Panc1 (cell line): ENCODE measurements at regions not wholly inside any gene's neighbourhood (a gene's known extent, or its start where the extent isn't known, plus 50 kb on each side); places are given as distances from the start of the nearest gene placed in this dataset.

Experiments used
- ATAC-seq: fragments of 200-7000 bp; cut with Tn5 transposase; 2 replicates; pipeline ENCODE4 v1.9.1; 2020; ENCODE audit warnings: mild to moderate bottlenecking, moderate library complexity
- BruUV-seq: library from RNA; stranded (reverse); fragments of 400-500 nt; replicated peaks from 2 replicates; lab custom pipeline; 2021; lab: Mats Ljungman, UMichigan
- CTCF ChIA-PET: fragments of 300-600 bp; sonication (Branson Sonifier 250); formaldehyde crosslinking; loops from one replicate; lab custom pipeline; 2022; ENCODE audit warnings: antibody characterized with exemption; lab: Charles Lee
- POLR2A ChIA-PET: fragments of 300-600 bp; sonication (Branson Sonifier 250); formaldehyde crosslinking; loops from one replicate; lab custom pipeline; 2022; ENCODE audit warnings: antibody characterized with exemption; lab: Charles Lee
- DNase-seq: peaks from one replicate; pipeline ENCODE4 v3.0.0-alpha.2; 2010; ENCODE audit warnings: low read depth, low spot score
- H3K27ac ChIP-seq: 2 replicates; pipeline ENCODE4 v1.5.1; 2011; ENCODE audit warnings: mild to moderate bottlenecking, low read length, inconsistent platforms
- H3K27me3 ChIP-seq: fragments of 200-500 bp; sonication (Bioruptor generic); 2 replicates; pipeline ENCODE4 v1.6.0; 2014; ENCODE audit warnings: low read length, inconsistent platforms; ENCODE audit not compliant: control insufficient read depth, insufficient read depth
- H3K36me3 ChIP-seq: fragments of 200-500 bp; sonication (Bioruptor generic); 2 replicates; pipeline ENCODE4 v1.5.1; 2014; ENCODE audit warnings: inconsistent platforms, mild to moderate bottlenecking, low read length, moderate library complexity; ENCODE audit not compliant: control insufficient read depth, insufficient read depth
- H3K4me1 ChIP-seq: 2 replicates; pipeline ENCODE4 v1.5.1; 2011; ENCODE audit warnings: inconsistent platforms, mild to moderate bottlenecking, low read length, moderate library complexity; ENCODE audit not compliant: control insufficient read depth, insufficient read depth
- H3K4me3 ChIP-seq, 2 experiments: 2 replicates each; pipeline ENCODE4 v1.5.1; 2011 to 2012; ENCODE audit warnings: low read depth in 2 of 2, low read length in 2 of 2, mild to moderate bottlenecking in 2 of 2, inconsistent platforms in 1 of 2, moderate library complexity in 1 of 2
- H3K9me3 ChIP-seq: fragments of 200-500 bp; sonication (Bioruptor generic); 2 replicates; pipeline ENCODE4 v1.5.1; 2014; ENCODE audit warnings: low read depth, mild to moderate bottlenecking, inconsistent platforms, low read length, moderate library complexity; ENCODE audit not compliant: control insufficient read depth, insufficient read depth
- CTCF ChIP-seq: fragments of 450-650 bp; IDR thresholded peaks from 2 replicates; pipeline ENCODE4 v1.5.1; 2017; ENCODE audit warnings: mild to moderate bottlenecking
- POLR2AphosphoS5 ChIP-seq: IDR thresholded peaks from 2 replicates; pipeline ENCODE4 v1.6.1; 2012; ENCODE audit warnings: mild to moderate bottlenecking, low read depth, low read length, moderate library complexity
- SIN3A ChIP-seq: IDR thresholded peaks from 2 replicates; pipeline ENCODE4 v1.6.1; 2012; ENCODE audit warnings: low read depth, mild to moderate bottlenecking, low read length, moderate library complexity, borderline replicate concordance; ENCODE audit not compliant: insufficient read depth
- in situ Hi-C: cut with HindIII; loops from 2 replicates; pipeline ENCODE4 v1.10.0; 2016; ENCODE audit warnings: low sequenced_read_pairs, low pct_unique_long_range_greater_than_20kb
- intact Hi-C: fragments of 100-400 bp; cut with micrococcal nuclease; formaldehyde crosslinking; loops from one replicate; pipeline ENCODE4 v1.10.0; 2022; ENCODE audit not compliant: unreplicated experiment
- TF ChIP-seq, protein P1 (sequence below), 2 experiments: IDR thresholded peaks; 2 replicates each; pipeline ENCODE4 v1.6.1; 2011 to 2012; ENCODE audit warnings: low read depth in 2 of 2, control low read depth in 1 of 2, low read length in 1 of 2, mild to moderate bottlenecking in 1 of 2, moderate library complexity in 1 of 2; ENCODE audit not compliant: insufficient read depth in 1 of 2

- no peak for ATAC-seq
- in situ Hi-C loops = no loop called here
These were observed 179.5 kb upstream of the SLC35G4 start for GRCh38 chr18:11429876-11430275.

GRCh38 chr18:11425211-11425610 lies 184.2 kb upstream of the SLC35G4 start:
- in situ Hi-C loops (no loop called here), intact Hi-C loops (no loop called here)
- ChIA-PET CTCF (no interaction called here), POLR2A (no interaction called here)
- no peak for ATAC-seq
- Histone ChIP-seq H3K9me3 (no peaks in the 10 kb centered on the region), H3K4me1 (no peaks in the 10 kb centered on the region), H3K27ac (no peak overlapping the region), H3K27me3 (no peaks in the 10 kb centered on the region), H3K4me3 (no peak overlapping the region), H3K36me3 (no peaks in the 10 kb centered on the region; the same call in 1 of the 2 replicates)
- no TSS peak for BruUV-seq
- TF ChIP-seq, protein P1, sequence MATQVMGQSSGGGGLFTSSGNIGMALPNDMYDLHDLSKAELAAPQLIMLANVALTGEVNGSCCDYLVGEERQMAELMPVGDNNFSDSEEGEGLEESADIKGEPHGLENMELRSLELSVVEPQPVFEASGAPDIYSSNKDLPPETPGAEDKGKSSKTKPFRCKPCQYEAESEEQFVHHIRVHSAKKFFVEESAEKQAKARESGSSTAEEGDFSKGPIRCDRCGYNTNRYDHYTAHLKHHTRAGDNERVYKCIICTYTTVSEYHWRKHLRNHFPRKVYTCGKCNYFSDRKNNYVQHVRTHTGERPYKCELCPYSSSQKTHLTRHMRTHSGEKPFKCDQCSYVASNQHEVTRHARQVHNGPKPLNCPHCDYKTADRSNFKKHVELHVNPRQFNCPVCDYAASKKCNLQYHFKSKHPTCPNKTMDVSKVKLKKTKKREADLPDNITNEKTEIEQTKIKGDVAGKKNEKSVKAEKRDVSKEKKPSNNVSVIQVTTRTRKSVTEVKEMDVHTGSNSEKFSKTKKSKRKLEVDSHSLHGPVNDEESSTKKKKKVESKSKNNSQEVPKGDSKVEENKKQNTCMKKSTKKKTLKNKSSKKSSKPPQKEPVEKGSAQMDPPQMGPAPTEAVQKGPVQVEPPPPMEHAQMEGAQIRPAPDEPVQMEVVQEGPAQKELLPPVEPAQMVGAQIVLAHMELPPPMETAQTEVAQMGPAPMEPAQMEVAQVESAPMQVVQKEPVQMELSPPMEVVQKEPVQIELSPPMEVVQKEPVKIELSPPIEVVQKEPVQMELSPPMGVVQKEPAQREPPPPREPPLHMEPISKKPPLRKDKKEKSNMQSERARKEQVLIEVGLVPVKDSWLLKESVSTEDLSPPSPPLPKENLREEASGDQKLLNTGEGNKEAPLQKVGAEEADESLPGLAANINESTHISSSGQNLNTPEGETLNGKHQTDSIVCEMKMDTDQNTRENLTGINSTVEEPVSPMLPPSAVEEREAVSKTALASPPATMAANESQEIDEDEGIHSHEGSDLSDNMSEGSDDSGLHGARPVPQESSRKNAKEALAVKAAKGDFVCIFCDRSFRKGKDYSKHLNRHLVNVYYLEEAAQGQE (IDR thresholded peaks at IDR 0.05; ENCODE audit: insufficient read depth in 1 of 2, low read depth in 2 of 2, low read length in 1 of 2) = no peak
- TF ChIP-seq SIN3A (no peak), POLR2AphosphoS5 (no peak), CTCF (no peak)
- DNase-seq = no peak

More at GRCh38 chr18:11429876-11430275, 179.5 kb upstream of the SLC35G4 start:
- H3K36me3 ChIP-seq = no peaks in the 10 kb centered on the region; the same call in 1 of the 2 replicates
- no TSS peak for BruUV-seq
- H3K27me3 ChIP-seq = no peaks in the 10 kb centered on the region
- ChIA-PET POLR2A (no interaction called here), CTCF (no interaction called here)
- H3K4me1 ChIP-seq = no peaks in the 10 kb centered on the region
- H3K27ac ChIP-seq = no peak overlapping the region
- no peaks in the 10 kb centered on the region for H3K9me3 ChIP-seq
- intact Hi-C loops = no loop called here
- DNase-seq = no peak
- no peak overlapping the region for H3K4me3 ChIP-seq
- TF ChIP-seq SIN3A (no peak), POLR2AphosphoS5 (no peak), CTCF (no peak)
- TF ChIP-seq, protein P1 (IDR thresholded peaks at IDR 0.05; ENCODE audit: insufficient read depth in 1 of 2, low read depth in 2 of 2, low read length in 1 of 2) = no peak
